GM18498 (cell line): ENCODE measurements at regions not wholly inside any gene's neighbourhood (a gene's known extent, or its start where the extent isn't known, plus 50 kb on each side); places are given as distances from the start of the nearest gene placed in this dataset.
"Not testable (repeated sequence)": the region's sequence is repeated elsewhere in the genome, so short reads cannot be mapped to it uniquely, and the experiment has no call there.

ENCODE experiments used
- ATAC-seq: cut with Tn5 transposase; IDR thresholded peaks from one replicate; pipeline ENCODE4 v1.9.1; 2021; ENCODE audit warnings: mild to moderate bottlenecking, moderate library complexity; ENCODE audit not compliant: unreplicated experiment

DNA sequence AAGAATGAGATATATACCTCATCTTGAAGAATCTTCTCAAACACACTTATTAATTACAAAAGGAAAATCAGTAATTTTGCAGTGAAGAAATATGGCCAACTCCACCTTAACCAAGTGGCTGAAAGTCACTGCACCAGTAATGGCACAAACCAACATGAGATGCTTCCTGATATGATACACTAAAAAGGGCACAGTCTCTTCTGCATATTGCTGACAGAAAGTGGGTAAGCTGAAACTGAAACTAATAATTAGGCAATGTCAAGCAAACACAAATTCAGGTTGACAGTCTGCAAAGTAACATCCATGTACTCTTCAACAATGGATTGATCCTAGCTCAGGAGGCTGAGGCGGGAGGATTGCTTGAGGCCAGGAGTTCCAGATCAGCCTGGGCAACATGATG, 56.1 kb downstream of the ZNF22 start:
- ATAC-seq: not testable (repeated sequence)

GRCh38 chr10:45058580-45058979, 57.9 kb downstream of the ZNF22 start:
- ATAC-seq: no peak

- no peak for ATAC-seq
These were observed 58.4 kb downstream of the ZNF22 start for GRCh38 chr10:45058992-45059561.

GRCh38 chr10:45059632-45060031, 58.9 kb downstream of the ZNF22 start:
- ATAC-seq: no peak

- ATAC-seq: no peak
These were observed 61.3 kb downstream of the ZNF22 start for GRCh38 chr10:45061982-45062381.

DNA sequence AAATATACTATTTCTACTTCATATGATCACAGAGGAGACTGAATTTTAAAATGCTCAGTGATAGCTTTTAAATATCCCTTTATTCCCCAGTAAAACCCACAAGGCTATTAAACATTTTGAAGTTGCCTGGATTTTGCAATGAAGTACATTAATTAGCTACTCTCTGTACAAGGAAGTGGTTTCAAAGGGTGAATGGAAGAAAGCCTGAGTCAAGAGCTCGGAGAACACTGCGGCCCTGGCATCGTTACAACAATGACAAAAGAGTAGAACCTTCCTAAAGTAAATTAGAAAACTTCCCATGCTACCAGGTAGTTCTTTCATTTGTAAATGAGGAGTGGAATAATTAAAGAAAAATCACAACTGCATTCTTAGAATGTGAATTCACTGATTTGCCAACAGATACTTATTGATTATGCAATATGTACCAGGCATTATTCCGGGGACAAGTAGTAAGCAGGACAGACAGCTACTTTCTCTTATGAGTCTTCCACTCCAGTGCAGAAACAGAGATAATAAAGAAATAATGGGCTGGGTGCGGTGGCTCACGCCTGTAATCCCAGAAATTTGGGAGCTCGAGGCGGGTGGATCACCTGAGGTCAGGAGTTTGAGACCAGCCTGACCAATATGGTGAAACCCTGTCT, 63.0 kb downstream of the ZNF22 start:
- ATAC-seq: no peak

- ATAC-seq: no peak
These were observed 64.3 kb downstream of the ZNF22 start for GRCh38 chr10:45064998-45065397.

DNA sequence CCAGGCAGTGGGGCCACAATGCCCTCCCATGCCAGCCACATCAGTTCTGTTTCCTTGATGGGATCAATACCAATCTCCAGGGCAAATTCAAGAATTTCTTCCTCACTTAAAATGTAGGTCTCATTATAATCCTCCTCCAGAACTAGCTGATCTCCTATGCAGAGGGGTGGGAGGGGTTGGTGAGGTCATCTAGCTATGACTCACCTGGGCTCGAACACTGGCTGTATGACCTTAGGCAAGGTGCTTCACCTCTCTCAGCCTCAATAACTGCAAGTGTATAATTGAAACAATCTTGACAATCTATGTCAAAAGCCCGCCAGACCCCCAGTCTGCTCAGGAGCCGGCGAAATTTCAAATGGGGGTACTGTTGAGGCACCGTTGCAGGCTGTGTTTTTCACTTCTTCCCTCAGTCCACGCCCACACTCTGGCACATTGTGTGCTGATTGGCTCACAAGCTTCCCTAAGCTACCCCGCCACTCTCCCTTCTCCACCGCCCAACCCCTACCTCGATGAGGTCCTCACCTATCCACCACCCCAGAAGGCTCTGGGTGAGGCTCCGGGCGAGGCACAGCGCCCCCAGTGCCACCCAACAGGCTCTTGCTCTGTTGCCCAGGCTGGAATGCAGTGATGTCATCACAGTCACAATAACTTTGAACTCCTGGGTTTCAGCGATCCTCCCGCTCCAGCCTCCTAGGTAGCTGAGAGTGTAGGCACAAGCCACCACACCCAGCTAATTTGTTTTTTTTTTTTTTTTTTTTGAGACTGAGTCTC, 70.5 kb downstream of the ZNF22 start:
- no peak for ATAC-seq

DNA sequence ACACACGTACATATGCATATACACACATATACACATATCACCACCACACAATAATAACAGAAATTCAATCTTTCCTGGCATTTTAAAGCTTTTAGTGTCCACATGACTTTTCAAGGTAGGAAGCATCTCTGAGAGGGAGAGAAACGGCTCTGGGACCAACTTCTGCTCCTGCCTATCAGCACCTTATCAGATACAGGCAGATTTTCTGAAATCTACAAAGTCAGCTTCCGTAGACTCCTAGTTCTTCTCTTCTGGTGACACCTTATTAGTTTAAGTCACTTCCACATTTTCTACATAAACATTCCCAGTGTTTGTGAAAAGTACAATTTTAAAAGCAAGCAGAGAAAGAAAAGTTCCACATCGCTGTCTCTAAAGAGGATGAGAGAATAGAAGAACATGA, 74.5 kb downstream of the ZNF22 start:
- ATAC-seq: no peak

DNA sequence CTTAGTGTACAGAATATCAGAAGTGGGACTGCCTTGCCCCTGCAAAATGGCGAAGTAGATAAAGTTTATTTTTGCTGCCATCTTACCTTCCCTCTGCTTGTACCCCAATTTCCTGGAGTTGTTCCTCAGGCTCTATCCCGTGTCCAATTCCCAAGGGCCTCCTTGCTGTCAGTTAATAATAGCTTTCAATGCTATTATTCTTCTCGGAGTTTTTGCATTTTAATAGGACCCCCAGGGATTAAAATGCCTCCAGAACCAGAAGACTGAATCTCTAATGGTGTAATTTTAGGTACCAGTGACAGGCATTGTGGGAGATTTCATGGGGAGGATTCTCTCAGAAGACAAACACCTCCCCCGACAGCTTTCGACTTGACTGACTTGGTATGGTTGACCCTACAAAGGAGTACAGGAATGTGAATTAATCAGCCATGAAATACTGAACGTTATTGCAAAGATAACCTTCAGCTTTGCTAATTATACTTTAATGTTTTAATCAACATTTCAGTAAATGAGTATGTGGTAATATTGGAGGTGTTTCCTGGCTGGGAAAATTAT, 75.2 kb downstream of the ZNF22 start:
- ATAC-seq: no peak

- ATAC-seq: no peak
These were observed 76.2 kb downstream of the ZNF22 start for GRCh38 chr10:45076891-45077290.

DNA sequence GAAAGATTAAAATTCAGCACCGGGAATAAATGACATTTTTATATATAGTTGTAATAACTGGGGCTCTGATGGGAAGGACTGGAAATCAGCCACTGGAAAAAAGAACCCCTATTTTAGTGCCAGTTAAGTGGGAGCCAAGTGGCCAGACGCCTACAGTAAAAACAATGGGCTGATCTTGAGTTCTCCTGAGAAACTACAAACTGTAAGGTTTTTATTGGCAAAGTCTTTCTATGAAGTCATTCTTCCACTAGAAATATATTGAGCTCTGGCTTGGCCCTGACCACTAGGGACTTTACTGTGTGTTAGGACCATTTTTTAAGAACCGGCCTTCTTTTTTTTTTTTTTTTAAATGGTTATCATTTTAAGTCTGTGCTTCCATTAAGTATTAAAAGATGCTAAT, 79.6 kb downstream of the ZNF22 start:
- ATAC-seq: no peak

DNA sequence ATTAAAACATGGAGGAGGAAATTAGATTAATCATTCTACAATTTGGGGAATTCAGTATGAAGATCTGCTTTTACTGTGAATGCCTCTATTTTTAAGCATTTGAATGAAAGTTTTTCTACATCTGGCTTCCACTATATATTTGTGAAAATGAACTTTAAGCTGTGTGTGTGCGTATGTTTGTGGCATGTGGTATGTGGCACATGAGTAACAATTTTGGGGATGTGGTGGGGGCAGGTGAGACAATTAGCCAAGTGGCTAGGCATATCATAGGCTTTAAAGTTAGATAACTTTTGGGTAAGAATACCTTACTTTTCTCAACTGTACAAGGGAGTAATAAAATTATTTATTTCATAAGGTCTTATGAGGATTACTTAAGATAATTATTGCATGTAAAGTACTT, 81.5 kb downstream of the ZNF22 start:
- ATAC-seq: no peak

- ATAC-seq: no peak
These were observed 91.2 kb downstream of the ZNF22 start for GRCh38 chr10:45091968-45092367.

DNA sequence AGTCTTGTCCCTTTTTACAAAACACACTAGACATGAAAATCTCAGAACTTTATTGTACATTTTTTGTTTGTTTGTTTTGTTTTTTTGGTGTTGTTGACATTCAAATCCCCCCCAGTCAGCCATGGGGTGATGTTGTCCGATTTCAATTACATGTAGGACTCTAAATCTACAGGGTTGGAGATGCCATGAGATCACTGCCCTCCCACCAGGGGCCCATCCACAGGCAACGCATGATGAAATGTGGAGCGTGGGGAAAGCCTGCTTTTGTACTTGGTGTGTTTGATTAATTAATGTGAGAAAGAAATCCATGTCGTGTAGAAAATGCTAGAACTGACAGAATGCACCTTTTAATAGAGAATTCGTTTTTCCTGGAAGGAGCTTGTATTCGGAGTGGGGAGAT, 93.2 kb downstream of the ZNF22 start:
- no peak for ATAC-seq

DNA sequence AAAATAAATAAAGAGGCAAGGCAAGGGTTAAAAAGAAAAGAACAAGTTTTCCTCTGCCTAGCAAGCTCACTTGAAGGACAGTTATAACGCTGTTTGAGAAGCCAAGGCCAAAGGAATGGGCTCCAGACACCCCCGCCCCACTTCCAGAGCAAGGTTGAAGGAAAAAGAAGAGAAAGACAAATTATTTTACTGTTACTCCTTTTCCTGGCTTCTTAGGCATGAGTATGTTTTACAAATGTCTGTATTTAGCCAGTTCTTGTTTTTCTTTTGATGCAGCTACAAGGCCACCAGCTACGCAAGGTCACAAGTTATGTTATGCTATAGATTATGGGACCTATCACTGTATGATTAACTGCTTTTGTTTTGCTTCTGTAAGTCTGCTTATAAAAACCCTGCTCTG, 94.6 kb downstream of the ZNF22 start:
- ATAC-seq: no peak

DNA sequence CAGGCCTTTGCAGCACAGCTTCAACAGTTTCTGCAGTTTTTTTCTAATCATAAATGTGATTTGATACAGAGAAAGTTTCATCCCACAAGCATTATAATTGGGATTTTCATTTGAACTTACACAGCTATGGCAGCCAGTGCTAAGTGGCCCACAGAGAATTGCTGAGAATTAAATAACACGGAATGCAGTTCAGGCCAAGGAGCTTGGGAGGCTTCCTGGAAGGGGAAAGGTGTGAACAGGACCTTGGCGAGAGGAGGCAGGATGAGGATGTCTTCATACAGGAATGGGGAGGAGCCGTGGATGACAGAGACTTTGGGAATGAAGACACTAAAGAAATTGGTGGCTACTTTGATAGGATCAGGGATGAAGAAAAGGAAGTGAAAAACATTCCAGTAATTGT, 95.3 kb downstream of the ZNF22 start:
- no peak for ATAC-seq

GRCh38 chr10:45100429-45100828, 99.7 kb downstream of the ZNF22 start:
- no peak for ATAC-seq

- no peak for ATAC-seq
These were observed 104.0 kb downstream of the ZNF22 start for GRCh38 chr10:45104674-45105073.

GRCh38 chr10:45105309-45105708, 104.6 kb downstream of the ZNF22 start:
- ATAC-seq: not testable (repeated sequence)

GRCh38 chr10:45106236-45106856, 105.6 kb downstream of the ZNF22 start:
- no peak for ATAC-seq

DNA sequence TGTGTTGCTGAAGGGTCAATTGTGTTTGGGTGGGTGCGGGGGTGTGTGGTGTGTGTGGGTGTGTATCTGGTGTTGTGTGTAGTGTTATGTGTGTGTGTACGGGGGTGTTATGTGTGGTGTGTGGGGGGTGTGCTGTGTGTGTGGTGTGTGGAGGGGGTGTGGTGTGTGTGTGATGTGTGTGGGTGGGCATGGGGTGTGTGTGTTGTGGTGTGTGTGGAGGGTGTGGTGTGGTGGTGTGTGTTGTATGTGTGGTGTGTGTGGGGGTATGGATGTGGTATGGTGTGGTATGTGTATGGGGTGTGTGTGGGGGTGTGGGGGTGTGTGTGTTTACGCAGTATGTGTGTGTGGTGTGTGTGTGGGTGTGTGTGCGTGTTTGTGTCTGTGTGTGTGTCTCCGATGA, 110.8 kb downstream of the ZNF22 start:
- no peak for ATAC-seq
